ENCODE measurements at regions not wholly inside any gene's neighbourhood (a gene's known extent, or its start where the extent isn't known, plus 50 kb on each side); places are given as distances from the start of the nearest gene placed in this dataset.
"Not testable (repeated sequence)": the region's sequence is repeated elsewhere in the genome, so short reads cannot be mapped to it uniquely, and the experiment has no call there.

DNA sequence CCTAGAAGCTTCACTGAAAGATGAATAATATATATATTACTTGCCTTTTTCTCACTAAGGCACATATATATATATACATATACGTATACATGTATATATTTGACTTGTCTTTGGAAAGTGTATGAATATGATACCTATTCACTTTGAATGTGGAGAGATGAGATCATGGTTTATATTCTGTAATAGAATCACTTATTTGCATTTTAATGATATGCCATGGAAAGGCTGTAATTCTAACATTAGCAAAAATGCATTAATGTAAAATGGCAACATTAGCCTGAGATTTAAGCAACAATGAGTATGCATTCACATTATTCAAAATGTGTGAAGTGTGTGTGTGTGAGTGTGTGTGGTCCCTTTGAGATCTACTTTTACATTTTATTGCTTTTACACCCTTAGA is 54.5 kb upstream of the PRKD1 start:
- DNase-seq, result no peak

DNA sequence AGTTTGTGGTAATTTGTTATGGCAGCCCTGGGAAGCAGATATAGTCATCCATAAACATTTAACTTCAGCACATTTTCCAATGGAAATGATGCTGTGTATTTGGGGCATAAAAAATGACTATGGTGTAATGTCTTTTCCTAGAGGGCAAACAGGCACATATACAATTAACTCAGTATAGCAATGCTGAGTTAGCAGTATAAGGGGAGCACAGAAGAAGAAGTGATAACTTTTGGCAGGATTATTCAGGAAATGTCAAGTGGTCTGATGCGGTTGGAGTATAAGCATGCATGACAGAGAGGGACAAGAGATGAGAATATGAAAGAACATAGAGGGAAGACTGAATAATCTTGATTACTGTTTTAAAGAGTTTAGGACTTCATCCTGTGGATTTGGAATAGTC is 55.3 kb upstream of the PRKD1 start:
- DNase-seq, result no peak

DNA sequence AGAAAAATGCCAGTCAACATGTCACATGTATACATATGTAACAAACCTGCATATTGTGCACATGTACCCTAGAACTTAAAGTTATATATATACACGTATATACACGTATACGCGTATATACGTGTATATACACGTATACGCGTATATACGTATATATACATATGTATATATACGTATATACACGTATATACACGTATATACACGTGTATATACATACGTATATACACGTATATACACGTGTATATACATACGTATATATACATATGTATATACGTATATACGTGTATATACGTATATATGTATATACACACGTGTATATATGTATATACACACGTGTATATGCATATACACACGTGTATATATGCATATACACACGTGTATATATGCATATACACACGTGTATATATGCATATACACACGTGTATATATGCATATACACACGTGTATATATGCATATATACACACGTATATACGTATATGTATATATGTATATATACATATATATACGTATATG is 62.8 kb upstream of the PRKD1 start:
- not testable (repeated sequence) for DNase-seq

DNA sequence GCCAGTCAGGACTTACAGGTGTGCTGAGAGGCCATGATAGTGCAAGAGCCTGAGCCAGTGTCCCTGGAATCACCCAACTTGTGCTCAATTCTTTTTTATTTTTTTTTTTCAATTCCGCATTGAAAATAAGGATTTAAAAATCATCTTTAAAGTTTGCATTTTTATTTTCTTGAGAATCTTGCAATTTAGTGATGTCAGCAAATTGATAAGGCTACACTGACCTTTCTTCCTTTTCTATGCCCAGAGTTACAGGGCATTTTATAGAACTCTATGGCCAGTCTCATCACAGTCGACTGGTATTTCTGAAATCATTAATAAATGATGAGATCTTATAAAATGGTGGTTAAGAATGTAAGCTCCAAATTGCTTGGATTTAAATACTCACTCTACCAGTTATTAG is 63.3 kb upstream of the PRKD1 start:
- no peak for DNase-seq

DNA sequence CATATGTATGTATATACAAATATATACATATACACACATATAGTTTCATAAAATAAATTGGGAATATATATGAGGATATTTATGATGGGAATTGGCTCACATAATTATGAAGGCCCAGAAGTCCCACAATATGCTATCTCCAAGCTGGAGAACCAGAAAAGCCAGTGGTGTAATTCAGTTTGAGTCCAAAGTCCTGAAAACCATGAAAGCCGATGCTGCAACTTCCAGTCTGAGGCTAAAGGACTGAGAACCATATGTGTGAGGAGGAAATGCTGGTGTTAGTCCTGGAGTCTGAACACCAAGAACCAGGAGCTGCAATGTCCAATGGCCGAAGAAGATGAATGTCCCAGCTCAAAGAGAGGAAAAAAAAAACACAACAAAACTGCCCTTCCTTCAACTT is 65.5 kb upstream of the PRKD1 start:
- no peak for DNase-seq

DNA sequence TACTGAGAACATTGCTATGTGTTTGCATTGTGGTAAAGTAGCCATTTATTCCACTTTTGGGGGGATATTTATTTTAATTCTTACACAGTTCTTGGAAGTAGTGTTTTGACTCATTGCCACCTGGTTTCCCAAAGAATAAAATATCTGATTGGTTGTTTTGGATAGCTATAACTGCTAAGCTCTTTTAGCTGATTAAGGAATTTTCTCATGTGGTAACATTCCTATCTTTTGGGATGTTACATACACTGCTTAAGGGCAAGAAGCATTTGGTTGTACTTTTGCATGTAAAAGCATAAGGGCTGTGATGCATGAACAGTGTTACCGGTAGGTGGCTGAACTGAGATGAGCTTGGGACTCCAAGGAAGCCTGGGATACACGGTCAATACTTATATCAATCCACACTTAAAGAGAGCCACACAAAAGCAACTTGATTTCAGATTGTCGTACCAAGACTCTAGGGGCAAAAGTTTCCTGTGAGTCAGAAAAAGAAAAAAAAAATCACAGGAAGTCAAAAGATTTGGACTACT is 71.4 kb upstream of the PRKD1 start:
- DNase-seq, result no peak

DNA sequence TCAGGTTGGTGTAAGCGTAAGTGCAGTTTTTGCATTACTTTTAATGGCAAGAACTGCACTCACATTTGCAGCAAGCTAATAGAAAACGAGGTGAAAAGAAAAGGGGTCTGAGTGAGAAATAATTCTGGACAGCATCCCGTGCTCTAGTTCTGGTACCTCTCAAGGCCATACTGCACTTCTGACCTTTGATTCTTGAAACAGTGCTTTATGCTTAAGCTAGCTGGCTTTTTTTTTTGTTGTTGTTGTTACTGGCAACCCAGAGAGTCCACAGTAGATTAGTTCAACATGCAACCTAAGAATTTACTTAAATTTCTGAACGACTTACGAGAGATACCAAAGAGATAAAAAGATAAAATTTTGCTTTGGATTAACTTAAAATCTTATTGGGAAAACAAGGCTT is 75.2 kb upstream of the PRKD1 start:
- DNase-seq, result no peak

DNA sequence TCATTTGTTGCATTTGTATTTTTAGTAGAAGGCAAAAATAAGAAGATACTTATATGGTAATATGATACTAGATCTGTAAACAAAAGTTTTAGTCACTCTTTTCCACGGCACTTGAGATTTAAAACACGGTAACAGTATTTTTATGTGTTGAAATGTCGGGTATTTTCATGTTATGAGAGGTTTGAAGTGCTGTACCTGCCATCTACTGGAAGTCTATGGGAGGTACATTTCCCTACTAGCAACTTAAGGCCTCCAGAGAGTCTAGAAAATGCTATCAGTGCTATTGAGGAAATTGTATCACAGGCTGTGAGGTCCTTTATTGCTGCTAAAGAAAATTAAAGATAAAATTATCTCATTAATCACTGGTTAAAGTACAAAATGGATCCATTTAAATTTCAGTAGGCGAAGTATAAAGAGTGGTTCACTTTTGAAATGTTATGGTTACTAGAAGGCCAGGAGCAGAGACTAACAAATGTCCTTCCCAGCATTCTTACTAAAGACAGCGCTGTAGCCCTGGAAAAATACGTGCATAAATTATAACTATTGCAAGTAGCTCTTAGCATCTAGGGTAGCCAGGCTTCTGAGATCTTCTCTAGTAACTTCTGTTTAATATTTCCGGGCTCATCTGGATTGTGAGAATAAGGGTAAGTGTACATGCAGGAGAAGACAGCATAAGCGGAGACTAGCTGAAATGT is 77.6 kb upstream of the PRKD1 start:
- no peak for DNase-seq

DNA sequence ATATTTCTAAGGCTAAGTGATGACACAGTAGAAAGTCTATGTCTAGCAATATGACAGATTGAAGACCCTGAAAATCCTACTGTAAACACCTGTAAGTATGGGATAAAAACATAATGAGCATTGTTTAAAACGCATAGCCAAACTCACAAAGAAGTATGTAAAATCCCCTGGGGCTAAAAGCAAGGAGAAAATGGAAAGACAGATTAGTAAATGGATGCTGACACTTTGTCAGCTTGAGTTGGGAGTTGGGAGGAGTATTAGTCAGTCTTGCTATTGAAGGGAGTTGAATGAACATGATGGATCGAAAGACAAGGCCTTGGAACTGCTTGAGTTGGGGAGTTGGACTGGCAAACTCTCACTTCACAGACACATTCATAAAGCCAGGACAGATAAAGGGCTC is 79.0 kb upstream of the PRKD1 start:
- no peak for DNase-seq

DNA sequence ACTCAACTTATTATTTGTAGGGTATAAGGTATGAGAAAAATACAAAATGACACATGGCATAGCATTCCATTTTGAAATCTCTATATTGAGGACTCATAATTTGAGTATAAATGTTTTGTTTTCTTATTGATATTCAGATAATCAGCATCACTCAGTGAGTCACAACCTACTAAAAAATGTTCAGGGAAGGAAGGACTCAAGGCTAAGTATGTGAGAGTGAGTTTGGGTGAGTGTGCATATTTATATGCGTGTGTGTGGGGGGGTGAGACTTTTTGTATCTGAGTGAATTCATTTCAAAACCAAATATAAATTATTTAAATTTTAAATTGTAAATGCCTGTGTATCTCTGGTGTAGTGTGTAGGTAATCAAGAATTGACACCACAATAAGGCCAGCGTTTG is 87.8 kb upstream of the PRKD1 start:
- no peak for DNase-seq

DNA sequence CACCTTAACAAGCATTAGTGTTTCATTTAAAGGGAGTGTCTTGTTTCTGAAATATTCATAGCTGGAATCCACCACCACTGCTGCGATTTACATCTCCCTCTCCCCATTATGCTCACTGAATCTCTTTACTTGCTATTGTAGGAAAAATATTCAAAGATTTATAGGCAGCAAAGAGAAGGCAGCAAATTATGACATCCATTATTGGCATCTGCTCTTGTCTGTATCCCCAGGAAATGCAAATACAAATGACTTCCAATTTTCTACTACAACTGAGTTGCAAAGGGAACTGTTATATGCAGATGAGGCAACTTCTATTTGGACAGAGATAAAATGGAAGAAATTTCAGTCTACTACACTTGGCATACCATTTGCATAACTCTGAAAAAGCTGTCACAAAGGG is 88.4 kb upstream of the PRKD1 start:
- DNase-seq, result no peak

DNA sequence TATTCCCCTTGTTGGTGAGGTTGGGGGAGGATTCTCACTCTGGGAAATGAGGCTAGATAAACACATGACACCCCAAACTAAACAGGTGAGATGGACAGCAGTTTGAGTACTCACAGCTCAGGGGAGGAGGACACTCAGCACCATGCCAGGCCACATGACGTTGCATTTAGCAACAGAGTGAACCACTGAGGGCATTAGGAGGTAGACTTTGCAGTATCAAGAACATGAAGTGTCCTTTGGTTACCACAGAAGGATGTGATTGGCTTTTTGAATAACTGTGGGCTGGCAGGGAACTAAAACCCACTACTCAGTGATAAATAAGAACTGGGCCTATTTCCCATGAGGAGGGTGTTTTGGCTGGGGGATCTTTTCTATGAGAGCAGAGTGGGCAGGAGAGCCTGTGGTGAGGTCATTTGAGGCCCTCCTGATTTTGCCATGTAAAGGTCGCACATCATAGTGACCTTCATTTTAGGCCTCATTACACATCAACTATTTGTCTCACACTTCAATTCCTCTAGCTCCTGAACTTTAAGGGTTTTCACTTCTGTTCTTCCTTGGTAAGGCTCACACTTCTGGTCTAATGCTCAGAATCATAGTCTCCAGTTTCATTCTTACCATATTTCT is 89.8 kb upstream of the PRKD1 start:
- no peak for DNase-seq

DNA sequence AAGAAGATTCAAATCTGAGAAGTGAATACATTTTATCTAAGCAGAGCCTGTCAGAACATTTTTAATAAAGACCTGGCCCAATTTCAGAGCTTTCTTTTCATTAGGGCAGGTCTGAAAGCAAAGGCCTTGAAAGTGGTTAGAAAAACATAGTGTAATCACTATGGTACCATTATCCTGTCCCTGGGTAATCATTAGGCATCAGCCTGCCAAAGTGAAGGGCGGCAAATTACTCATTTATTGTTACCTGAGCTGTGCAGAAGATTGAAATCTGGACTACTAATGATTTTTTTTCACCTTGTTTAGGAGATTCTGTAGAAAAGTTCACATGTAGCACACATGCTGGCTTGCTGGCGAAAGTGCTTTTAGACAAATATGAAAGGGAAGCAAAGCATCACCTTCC is 92.6 kb upstream of the PRKD1 start:
- DNase-seq, result no peak

DNA sequence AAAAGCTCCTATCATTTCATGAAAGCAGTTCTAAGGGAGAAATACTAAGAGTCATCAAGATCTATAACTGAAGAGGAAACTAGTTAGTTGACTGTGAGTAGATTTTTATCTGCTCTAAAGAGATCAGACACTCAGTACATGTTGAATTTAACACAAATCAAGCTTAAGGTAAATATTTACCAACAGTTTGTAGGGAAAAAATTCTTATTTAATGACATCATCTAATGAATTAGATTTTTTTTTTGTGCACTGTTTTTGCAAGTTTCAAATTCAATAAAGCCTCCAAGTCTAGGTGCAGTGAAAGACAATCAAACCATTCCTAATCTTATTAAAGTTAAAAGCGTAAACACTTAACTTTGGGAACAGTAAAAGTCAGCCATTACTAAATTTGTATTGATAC is 93.0 kb upstream of the PRKD1 start:
- DNase-seq, result no peak

DNA sequence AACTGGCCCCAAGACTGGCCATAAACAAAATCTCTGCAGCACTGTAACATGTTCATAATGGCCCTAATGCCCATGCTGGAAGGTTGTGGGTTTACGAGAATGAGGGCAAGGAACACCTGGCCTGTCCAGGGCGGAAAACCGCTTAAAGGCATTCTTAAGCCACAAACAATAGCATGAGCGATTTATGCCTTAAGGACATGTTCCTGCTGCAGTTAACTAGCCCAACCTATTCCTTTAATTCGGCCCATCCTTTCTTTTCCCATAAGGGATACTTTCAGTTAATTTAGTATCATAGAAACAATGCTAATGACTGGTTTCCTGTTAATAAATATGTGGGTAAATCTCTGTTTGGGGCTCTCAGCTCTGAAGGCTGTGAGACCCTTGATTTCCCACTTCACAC is 95.7 kb upstream of the PRKD1 start:
- not testable (repeated sequence) for DNase-seq

DNA sequence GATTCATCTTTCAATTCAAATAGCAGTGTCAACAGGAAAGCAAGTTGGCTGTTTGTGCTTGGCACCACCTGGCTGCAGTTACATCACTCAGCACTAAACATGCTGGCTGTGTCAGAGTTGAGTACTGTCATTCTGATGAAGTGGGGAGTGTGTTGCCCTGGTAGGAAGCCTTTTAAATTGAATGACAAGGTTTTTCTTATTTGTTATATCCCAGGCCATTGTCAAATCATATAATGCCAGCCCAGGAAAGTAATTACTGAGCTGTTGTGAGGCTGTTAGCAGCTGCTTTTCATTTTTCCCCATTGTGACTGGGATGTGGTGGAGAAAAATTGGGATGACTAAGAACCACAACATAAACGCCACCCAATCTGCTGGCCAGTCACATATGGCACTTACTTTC is 106.5 kb upstream of the PRKD1 start:
- no peak for DNase-seq

DNA sequence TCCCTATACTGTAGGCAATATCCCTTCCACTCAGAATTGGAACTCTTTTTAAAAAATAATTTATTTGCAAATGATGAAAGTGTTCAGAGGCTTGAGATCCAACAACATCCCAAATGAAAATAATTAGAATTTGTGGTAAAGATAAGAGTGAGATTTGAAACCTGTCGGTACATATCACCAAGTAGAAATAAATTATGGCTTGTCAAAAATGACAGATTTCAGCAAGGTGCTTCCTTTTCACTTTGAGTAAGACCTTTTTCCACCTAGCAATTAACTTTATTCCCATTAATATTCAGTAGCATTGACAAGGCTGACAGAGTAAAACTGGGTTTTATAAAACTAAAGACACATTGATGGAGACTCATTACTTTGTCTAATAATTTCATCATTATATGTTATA is 107.7 kb upstream of the PRKD1 start:
- no peak for DNase-seq

DNA sequence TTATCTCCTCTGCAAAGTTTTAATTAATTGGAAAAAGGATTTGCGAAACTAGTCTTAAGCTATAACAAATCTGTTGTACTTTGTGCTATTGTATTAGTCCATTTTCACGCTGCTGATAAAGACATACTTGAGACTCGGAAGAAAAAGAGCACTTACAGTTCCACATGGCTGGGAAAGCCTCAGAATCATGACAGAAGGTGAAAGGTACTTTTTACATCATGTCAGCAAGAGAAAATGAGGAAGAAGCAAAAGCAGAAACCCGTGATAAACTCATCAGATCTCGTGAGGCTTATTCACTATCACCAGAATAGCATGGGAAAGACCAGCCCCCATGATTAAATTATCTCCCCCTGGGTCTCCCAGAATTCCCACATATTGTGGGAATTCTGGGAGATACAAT is 118.1 kb upstream of the PRKD1 start:
- no peak for DNase-seq

DNA sequence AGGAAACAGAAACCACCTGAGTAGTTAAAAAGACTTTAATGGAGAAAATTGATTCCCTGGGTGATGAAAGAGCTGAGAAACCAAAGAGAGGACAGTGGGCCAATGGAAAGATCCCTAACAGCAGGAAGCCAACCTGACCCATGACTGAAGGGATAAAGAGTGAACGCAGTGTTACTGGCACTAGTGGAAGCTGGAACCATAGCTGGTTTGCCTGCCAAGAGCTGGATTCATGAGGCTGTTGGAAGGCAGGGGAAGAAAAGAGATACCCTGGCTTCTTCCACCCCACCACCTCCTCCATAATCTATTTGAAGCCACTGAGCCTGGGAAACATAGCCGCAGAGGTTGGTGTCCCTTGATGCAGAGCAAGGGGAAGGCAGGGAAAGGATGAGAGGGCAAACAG is 125.5 kb upstream of the PRKD1 start:
- no peak for DNase-seq

DNA sequence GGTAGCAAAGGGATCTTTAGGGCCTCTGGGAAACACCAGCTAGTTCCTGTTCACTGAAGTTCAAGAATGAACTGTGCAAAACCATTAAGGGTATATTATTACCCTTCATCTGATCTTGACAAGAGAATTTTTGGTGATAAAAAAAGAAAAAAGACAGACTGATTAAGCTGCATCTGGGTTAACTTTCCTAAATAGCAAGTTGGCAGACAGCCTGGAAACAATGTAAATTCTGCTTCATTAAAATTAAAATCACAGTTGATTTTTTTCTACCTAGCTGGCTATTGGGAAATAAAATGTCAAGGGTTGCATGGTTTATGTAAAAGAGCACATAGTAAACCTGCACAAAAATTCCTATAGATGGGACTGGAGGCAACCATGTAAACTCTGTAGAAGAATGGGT is 126.6 kb upstream of the PRKD1 start:
- no peak for DNase-seq

DNA sequence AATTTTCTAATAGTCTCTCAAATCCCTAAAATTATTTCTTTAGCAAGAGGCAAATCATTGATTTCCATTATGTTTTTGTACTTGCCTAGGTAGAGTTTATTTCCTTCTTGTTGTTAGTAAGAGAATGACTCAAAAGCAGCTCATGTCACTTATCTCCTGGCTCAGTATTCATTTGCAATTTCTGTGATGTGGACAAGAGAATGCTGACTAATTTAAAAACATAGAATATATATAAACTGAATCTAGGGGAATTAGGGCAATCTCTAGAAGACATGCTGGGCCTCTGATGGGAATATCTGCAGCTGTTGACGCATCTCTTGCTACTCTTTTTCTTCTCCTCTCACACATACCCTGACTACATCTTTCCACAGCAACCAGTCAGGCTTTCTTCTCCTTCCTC is 130.8 kb upstream of the PRKD1 start:
- DNase-seq, result no peak

DNA sequence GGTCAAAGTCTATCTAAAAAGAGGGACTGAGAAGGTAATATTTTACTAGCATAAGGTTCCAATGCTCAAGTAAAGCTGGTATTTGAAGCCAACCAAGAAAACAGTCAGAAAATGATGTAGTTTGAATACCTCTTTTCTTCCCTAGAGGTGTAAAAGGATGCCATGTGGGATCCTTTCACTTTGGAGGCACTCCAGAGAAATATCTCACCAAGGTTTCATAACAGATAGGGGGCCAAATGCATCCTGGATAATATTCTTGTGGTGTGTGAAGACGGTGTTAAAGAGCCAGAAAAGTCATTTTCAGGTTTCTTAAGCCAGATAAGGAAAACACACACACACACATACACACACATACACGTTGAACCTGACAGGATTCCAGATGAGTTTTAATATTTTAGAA is 136.1 kb upstream of the PRKD1 start:
- DNase-seq, result no peak

DNA sequence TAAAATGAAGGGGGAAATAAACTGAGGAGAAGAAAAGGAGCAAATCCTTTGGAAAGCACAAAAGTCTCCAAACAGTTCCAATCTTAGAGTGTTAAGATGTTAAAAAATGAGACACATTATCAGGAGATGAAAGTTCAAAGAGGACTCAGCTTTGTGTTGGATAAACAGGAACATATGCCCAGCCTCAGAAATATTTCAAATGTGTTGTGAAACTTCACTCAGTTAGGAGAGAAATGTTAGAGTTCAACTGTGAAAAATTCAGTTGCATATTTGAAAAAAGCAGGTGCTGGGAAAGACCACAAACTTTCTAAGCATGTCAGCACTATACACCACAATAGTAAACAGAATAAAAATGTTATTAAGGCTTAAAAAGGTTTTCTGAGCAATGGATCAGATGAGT is 136.8 kb upstream of the PRKD1 start:
- DNase-seq, result no peak

DNA sequence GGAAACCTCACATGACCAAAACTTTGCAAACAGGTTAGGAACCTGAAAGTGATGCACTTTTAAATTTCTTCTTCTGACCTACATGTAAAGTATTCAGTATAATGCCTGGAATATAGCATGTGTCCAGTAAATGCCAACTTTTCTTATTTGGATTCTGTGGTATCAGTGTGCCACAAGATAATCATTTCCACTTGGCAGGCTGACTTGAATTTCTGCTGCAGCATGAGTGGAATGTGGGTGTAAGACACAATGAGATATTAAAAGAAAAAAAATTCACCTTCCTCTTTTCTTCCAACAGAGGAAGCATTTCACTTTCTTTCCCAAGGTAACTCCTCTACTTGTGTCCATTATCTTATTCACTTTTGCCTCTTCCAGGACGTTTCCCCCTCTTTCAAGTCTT is 141.9 kb upstream of the PRKD1 start:
- DNase-seq, result no peak

DNA sequence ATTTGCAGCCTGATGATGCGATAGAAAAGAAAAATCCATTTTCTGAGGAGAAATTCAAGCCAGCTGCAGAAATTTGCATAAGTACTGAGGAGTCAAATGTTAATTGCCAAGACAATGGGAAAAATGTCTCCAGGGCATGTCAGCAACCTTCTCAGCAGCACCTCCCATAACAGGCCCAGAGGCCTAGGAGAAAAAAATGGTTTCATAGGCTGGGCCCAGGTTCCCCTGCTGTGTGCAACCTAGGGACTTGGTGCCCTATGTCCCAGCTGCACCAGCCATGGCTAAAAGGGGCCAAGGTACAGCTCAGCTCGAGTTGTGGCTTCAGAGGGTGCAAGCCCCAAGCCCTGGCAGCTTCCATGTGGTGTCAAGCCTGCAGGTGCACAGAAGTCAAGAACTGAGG is 144.8 kb upstream of the PRKD1 start:
- DNase-seq, result not testable (repeated sequence)

Measured in activated CD8-positive, alpha-beta memory T cell treated with anti-CD3 and anti-CD28 coated beads, Interleukin-2, amount 50 U/mL, for 48 hours (primary cell).